ENCODE measurements at regions not wholly inside any gene's neighbourhood (a gene's known extent, or its start where the extent isn't known, plus 50 kb on each side); places are given as distances from the start of the nearest gene placed in this dataset.

DNA sequence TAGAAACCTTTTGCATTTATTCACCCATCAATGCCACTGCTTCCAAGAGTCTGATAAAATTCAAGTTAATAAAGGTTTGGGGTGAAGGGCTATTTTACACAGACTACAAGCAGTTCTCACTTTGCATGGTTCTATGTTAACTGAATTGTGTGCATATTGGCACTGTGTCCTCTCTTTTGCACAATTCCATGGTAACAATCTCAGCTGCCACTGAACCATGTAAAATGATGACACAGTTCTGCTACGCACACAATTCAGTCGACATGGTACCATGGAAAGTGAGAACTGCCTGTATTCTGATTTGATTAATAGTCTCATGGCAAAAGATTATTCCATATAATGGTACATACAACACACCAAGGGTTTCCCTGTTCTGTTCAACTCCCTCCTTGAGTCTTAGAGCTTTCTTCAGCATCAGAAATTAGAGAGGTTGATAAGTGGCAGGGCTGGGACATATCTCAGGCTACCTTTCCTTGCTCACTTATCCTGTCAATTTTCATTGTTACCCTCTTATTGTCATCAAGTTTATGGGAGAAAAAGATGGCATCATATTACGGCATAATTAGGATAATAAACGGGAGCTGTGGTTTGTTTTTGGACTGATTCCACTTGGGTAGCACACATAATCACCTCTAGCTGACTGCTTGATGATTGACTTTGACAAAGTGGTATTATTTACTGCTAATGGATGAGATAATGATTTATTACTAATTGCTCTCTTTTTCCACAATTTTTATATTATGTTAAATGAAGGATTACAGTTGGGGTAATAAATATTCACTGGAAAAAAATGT lies 139.3 kb upstream of the CREB1 start:
- no peak for TF ChIP-seq CTCF (conservative IDR thresholded peaks at IDR 0.05)
- TF ChIP-seq EZH2 (IDR thresholded peaks at IDR 0.05; ENCODE audit: low read depth), result no peak

Measured in PC-9 (cell line).